ENCODE measurements at regions not wholly inside any gene's neighbourhood (a gene's known extent, or its start where the extent isn't known, plus 50 kb on each side); places are given as distances from the start of the nearest gene placed in this dataset.

DNA sequence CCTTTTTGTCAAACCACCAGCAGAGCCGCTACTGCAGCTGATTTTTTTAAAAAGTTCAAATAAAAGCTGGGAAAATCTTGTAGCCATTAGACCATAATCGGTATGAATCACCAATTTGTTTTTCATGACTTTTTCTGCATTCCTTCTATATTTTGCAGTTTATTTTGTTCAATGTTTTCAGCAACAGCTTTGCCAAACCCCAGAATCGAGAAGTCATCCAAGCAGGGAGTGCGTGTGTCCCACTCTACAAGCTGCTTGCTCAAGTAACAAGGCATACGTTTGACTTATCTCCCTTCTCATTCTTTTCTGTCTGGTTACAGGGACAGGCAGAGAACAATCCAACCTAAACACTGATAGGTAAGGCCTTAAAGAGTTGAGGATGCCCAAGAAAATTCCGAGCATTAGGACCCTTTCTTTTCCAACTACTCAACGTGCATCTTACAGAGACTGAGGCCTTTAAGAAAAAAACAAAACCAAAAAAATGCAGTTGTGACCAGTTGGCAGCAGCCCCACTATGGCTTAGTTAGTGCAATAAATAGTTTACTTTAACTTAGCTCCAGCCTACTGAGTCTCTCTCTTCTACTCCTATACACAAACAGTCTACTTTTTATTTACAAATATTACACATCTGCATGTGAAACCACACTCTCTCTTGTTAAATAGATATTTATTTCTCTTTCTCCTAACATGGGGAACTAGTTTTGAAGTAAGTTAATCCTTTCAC is 134.7 kb upstream of the SLIT3 start:
- intact Hi-C loops (cut with micrococcal nuclease; ENCODE audit: unreplicated experiment) = no loop called here
- TF ChIP-seq, protein P1, sequence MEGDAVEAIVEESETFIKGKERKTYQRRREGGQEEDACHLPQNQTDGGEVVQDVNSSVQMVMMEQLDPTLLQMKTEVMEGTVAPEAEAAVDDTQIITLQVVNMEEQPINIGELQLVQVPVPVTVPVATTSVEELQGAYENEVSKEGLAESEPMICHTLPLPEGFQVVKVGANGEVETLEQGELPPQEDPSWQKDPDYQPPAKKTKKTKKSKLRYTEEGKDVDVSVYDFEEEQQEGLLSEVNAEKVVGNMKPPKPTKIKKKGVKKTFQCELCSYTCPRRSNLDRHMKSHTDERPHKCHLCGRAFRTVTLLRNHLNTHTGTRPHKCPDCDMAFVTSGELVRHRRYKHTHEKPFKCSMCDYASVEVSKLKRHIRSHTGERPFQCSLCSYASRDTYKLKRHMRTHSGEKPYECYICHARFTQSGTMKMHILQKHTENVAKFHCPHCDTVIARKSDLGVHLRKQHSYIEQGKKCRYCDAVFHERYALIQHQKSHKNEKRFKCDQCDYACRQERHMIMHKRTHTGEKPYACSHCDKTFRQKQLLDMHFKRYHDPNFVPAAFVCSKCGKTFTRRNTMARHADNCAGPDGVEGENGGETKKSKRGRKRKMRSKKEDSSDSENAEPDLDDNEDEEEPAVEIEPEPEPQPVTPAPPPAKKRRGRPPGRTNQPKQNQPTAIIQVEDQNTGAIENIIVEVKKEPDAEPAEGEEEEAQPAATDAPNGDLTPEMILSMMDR (IDR thresholded peaks at IDR 0.05; ENCODE audit: unreplicated experiment) = no peak
- Mint-ChIP-seq H3K27me3 (ENCODE audit: unreplicated experiment) (no peaks in the 10 kb centered on the region), H3K4me3 (ENCODE audit: low read depth, unreplicated experiment) (no peak overlapping the region), H3K9me3 (ENCODE audit: low read depth, unreplicated experiment) (peaks cover 2% of the 10 kb centered on the region), H3K27ac (ENCODE audit: unreplicated experiment) (no peak overlapping the region), H3K4me1 (ENCODE audit: low read depth, unreplicated experiment) (no peaks in the 10 kb centered on the region), H3K36me3 (ENCODE audit: insufficient read depth, unreplicated experiment) (no peaks in the 10 kb centered on the region)
- DNase-seq = no peak
- BruUV-seq (replicated peaks) = no TSS peak
- CTCF ChIA-PET = no interaction called here

DNA sequence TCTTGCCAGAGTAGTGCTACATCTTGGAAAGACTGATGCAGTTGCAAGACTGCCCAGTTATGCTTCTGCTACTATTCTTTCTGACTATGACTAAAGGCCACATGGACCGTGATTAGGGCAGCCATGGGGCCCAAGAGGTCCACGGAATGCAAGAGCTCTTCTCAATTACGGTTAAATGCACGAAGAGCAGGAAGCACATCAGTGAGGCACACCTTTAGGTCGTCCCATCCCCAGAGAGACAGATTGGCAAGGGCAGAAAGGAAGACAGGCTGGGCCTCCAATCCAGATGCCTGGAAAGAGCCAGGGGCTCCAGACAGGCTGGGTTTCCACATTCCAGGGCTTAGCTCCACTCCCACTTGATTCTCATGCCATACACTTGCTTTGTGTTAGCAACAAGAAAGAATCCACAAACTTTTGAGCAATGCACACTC is 132.3 kb upstream of the SLIT3 start:
- no peaks in the 10 kb centered on the region for H3K27me3 Mint-ChIP-seq (ENCODE audit: unreplicated experiment)
- no peak overlapping the region for H3K27ac Mint-ChIP-seq (ENCODE audit: unreplicated experiment)
- TF ChIP-seq, protein P1 (IDR thresholded peaks at IDR 0.05; ENCODE audit: unreplicated experiment) = no peak
- peaks cover 5% of the 10 kb centered on the region for H3K9me3 Mint-ChIP-seq (ENCODE audit: low read depth, unreplicated experiment)
- CTCF ChIA-PET = no interaction called here
- intact Hi-C loops (cut with micrococcal nuclease; ENCODE audit: unreplicated experiment) = no loop called here
- BruUV-seq (replicated peaks) = no TSS peak
- DNase-seq = no peak
- no peaks in the 10 kb centered on the region for H3K36me3 Mint-ChIP-seq (ENCODE audit: insufficient read depth, unreplicated experiment)
- H3K4me3 Mint-ChIP-seq (ENCODE audit: low read depth, unreplicated experiment) = no peak overlapping the region
- H3K4me1 Mint-ChIP-seq (ENCODE audit: low read depth, unreplicated experiment) = no peaks in the 10 kb centered on the region

DNA sequence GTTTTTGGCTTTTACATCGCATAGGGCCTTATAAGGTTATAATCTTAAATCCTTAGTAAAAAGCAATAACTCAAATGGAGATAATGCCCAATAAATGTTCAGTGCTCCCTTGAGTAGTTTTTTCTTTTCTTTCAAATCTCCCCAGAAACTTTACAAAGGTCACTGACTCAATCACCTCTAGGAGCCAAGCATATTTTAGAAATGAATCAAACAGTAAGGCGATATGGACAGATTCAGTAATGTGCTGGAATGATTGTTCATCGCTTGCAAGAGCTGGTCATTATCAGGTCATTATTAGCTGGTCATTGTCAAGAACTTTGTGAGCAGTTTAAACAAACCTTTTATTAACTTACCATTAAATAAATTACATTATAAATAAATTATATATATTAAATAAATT is 130.4 kb upstream of the SLIT3 start:
- BruUV-seq (replicated peaks) = no TSS peak
- TF ChIP-seq, protein P1 (IDR thresholded peaks at IDR 0.05; ENCODE audit: unreplicated experiment) = no peak
- Mint-ChIP-seq H3K36me3 (ENCODE audit: insufficient read depth, unreplicated experiment) (no peaks in the 10 kb centered on the region), H3K27me3 (ENCODE audit: unreplicated experiment) (no peaks in the 10 kb centered on the region), H3K9me3 (ENCODE audit: low read depth, unreplicated experiment) (peaks cover 7% of the 10 kb centered on the region), H3K4me3 (ENCODE audit: low read depth, unreplicated experiment) (no peak overlapping the region), H3K4me1 (ENCODE audit: low read depth, unreplicated experiment) (no peaks in the 10 kb centered on the region), H3K27ac (ENCODE audit: unreplicated experiment) (no peak overlapping the region)
- intact Hi-C loops (cut with micrococcal nuclease; ENCODE audit: unreplicated experiment) = no loop called here
- no peak for DNase-seq
- CTCF ChIA-PET = no interaction called here

DNA sequence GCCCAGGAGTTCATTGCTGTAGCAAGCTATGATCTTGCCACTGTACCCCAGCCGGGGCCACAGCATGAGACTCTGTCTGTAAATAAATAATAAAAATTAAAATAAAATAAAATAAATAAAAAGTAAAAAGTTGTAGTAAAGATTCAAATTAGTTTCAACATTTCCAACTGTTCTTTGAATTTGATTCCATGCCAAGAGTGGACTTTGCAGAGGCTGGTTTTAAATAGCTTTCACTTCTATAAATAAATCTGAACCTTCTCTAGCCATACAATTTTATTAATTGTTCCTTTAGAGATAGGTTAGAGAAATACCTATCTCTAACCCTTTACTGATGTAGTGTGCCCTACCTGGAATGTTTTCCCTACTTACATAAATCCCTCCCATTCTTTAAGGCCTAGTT is 129.7 kb upstream of the SLIT3 start:
- BruUV-seq (replicated peaks) = no TSS peak
- Mint-ChIP-seq H3K9me3 (ENCODE audit: low read depth, unreplicated experiment) (peaks cover 9% of the 10 kb centered on the region), H3K27me3 (ENCODE audit: unreplicated experiment) (no peaks in the 10 kb centered on the region), H3K36me3 (ENCODE audit: insufficient read depth, unreplicated experiment) (no peaks in the 10 kb centered on the region), H3K27ac (ENCODE audit: unreplicated experiment) (no peak overlapping the region), H3K4me1 (ENCODE audit: low read depth, unreplicated experiment) (no peaks in the 10 kb centered on the region), H3K4me3 (ENCODE audit: low read depth, unreplicated experiment) (no peak overlapping the region)
- CTCF ChIA-PET = no interaction called here
- intact Hi-C loops (cut with micrococcal nuclease; ENCODE audit: unreplicated experiment) = no loop called here
- no peak for DNase-seq
- TF ChIP-seq, protein P1 (IDR thresholded peaks at IDR 0.05; ENCODE audit: unreplicated experiment) = no peak

Data from Calu3 (cell line).